GM21447 (cell line): ENCODE measurements at regions not wholly inside any gene's neighbourhood (a gene's known extent, or its start where the extent isn't known, plus 50 kb on each side); places are given as distances from the start of the nearest gene placed in this dataset.
"Not testable (repeated sequence)": the region's sequence is repeated elsewhere in the genome, so short reads cannot be mapped to it uniquely, and the experiment has no call there.

Experiments
- ATAC-seq: cut with Tn5 transposase; IDR thresholded peaks from one replicate; pipeline ENCODE4 v1.9.1; 2021; ENCODE audit not compliant: unreplicated experiment

DNA sequence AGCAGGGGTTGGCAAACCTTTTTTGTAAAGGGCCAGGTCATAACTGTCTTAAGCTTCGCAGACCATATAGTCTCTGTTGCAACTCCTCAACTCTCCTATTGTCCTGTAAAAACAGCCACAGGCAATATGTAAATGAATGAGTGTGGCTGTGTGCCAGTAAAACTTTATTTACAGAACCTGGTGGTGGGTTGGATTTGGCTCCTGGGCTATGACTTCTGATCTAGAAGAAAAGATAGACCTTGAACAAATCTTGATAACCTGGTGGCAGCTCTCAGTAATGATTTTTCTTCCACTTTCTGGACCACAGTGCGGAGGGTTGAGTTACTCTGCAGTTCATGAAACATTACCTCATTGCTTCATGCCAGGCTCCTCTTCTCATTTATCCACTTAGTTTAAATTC lies 139.3 kb downstream of the MYCN start:
- ATAC-seq, result no peak

DNA sequence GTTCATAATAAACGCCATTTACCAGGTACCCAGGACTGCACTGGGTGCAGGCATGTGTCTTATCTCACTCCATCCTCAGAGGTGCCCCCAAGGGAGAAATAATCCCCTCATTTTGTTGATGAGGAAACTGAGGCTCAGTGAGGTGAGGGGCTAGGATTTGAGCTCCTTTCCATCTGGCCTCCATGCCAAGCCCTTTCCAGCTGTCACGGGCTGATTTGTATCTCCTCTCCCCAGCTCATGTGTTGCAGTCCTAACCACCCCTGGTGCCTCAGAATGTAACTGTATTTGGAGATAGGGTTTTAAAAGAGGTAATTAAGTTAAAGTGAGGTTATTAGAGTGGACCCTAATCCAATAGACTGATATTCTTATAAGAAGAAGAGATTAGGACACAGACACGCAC lies 137.3 kb downstream of the MYCN start:
- ATAC-seq, result no peak

- no peak for ATAC-seq
These were observed 136.6 kb downstream of the MYCN start for GRCh38 chr2:16076911-16077310.

GRCh38 chr2:16075045-16076012 lies 135.0 kb downstream of the MYCN start:
- no peak for ATAC-seq

GRCh38 chr2:16073921-16074425 lies 133.6 kb downstream of the MYCN start:
- no peak for ATAC-seq

DNA sequence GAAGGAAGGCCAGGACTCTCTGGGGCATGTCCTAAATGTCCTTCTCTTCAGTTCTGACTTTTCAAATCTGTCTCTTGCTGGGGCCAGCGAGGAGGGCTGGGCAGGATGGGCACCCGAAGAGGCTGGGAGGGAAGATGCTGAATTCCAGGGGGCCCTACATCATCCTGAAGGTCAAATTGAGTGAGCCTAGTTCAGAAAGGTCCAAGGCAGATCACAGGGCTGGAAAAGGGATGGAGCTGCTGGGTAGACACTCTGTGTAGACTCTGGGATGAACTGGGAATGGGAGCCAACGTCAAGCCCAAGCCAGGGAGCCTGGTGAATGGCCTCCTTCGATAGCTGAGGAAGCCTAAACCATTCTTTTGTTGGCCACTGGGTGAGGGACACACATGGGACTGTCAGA lies 133.1 kb downstream of the MYCN start:
- no peak for ATAC-seq

DNA sequence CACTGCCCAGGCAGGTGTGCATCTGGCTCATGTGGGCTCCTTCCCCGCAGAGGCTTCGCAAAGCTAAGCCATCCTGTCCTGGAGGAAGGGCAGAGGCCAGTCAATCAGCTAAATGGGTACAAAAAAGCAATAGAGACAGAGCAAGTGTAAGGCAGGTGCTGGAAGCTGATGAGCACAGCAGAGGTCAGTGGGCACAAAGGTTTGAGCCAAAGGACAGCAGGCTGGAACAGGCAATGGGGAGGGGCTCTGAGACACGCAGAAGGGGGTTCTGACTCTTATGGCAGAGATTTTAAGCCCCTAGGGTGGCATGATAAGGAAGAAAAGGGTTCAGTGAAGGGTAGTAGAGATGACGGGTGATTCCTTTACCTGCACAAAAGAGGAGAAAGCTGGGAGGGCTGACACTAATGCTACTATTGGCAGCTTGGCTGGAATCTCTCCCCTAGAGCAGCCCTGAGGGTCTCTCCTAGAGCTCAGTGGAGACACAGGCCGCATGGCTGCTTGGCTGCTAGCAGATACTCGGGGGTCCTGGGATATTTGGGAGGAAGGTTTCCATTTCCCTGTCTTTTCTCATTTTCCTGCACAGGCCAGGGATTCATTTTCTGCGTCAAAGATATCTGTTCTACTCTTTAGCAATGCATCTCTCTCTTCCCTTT lies 132.4 kb downstream of the MYCN start:
- ATAC-seq, result no peak

DNA sequence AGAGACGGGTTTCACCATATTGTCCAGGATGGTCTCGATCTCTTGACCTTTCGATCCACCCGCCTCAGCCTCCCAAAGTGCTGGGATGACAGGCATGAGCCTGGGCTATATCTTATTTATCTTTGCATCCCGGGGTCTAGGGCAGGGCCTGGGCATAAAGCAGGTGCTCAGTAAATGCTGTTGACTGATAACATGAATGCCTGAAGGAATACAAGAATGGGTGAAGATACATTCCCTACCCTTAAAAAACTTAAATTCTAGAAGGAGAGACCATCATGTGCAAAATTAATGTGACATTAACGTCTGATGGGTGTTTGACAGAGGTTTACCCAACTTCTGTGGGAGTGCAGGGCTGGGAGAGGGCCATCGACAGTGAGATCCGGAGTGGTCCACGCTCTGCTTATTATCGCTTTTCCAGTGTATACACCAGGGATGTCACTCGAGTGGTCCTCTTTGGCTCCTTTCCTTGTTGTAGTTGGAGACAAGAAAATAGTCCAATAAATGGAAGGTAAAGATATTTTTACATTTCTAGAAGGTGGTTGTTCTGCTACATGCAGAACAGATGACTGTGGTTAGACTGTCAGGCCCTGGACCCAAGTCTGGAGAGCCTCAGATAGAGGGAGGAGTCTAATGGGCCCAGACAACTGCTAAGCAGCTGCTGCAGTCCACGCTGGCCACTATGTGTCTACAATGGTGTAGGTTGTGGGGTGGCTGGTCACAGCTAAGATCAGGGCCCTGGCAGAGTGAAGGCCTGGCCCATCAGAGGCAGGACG lies 131.7 kb downstream of the MYCN start:
- ATAC-seq, result no peak

DNA sequence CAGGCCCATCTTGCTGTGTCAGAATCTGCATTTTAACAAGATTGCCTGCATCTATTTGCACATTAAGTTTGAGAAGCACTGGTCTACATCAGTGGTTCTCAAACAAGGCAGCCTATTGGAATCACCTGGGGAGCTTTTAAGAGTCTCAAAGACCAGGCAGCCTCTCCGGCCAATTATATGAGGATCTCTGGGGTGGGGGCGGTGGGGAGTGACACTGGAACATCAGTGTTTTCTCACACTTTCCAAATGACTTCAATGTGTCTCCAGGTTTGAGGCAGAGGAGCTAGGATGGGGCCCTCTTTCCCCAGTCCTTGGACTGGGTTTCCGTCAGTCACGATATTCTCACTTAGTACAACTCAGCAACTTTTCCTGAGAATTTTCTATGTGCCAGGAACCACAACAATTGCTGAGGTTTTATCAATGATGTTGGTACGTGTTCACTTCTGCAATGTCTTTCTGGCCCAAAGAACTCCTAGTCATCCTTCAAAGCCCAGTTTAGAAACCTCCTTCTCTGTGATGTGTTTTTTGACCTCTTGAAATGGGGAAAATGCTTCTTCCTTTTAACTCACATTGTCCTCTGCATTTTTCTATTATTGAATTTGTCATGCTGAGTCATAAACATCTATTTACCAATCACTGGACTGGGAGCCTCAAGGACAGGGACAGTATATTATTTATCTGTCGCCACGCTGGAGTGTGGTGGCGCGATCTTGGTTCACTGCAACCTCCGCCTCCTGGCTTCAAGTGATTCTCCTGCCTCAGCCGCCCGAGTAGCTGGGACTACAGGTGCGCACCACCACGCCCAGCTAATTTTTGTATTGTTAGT lies 130.9 kb downstream of the MYCN start:
- no peak for ATAC-seq

- no peak for ATAC-seq
These were observed 130.3 kb downstream of the MYCN start for GRCh38 chr2:16070648-16070971.

- no peak for ATAC-seq
These were observed 129.7 kb downstream of the MYCN start for GRCh38 chr2:16069933-16070647.

GRCh38 chr2:16069663-16069932 lies 129.2 kb downstream of the MYCN start:
- ATAC-seq, result no peak

DNA sequence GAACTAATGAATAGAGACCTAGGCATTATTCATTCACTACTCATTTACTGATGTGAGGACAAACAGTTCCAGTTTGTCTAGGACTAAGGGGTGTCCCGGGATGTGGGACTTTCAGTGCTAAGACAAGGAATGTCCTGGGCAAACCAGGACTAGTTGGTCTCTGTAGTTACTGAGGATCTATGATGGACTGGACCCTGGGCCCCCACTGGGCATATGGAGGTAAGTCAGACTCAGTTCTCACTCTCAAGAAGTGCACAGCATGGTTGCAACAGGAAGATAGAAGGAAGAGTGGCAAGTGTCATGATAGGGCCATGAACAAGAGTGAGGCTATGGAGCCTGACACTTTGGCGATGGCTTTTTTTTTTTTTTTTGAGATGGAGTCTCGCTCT lies 128.2 kb downstream of the MYCN start:
- no peak for ATAC-seq

DNA sequence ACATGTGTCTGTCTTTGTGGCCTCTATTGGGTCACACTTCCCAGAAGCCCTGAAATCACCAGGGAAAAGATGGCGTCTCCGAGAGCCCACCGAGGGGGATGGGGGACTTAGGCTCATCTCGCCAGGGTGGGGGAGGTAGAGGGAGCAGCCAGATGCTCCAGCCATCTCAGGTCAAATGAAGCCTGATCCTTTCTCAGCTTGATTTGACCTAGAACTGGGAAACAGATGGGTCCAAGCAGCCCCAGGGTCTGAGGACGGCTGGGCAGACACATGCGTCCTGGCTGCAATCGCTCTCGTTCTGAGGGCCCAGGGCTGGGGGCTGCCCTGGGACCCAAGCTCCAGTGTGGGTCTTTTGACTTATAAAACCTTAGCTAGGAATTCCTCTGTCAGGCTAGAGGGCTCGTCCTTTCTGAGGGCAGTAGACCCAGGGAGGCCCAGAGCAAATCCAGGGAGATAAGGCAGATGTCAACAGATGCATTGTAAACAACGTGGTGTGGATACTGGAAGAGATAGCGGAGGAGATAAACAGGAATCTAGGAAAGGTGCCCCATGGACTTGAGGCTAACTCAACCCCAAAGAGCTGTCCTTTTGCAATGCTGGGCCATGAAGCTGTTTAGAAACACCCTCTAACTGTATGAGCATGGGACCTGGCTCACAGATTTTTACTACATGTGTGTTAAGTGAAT lies 127.7 kb downstream of the MYCN start:
- no peak for ATAC-seq

DNA sequence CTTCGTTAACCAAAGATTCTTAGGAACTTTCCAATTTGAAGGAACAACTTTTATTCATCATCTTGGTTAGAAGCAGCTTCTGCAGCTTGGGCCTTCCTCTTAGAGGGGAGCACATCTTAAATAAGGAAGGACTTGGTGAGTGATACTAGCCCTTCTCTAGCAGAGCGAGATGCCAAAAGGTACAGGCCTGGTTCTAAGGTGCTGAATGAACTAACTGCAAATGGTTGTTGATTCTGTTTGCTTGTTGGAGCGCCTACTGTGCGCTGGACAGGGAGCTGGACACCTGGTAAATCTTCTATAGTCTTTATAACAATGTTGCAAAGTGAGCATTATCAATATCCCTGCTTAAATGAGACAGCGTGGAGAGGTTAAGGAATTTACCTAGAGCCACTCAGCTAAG lies 127.1 kb downstream of the MYCN start:
- no peak for ATAC-seq

GRCh38 chr2:16067037-16067406 lies 126.7 kb downstream of the MYCN start:
- ATAC-seq, result no peak

DNA sequence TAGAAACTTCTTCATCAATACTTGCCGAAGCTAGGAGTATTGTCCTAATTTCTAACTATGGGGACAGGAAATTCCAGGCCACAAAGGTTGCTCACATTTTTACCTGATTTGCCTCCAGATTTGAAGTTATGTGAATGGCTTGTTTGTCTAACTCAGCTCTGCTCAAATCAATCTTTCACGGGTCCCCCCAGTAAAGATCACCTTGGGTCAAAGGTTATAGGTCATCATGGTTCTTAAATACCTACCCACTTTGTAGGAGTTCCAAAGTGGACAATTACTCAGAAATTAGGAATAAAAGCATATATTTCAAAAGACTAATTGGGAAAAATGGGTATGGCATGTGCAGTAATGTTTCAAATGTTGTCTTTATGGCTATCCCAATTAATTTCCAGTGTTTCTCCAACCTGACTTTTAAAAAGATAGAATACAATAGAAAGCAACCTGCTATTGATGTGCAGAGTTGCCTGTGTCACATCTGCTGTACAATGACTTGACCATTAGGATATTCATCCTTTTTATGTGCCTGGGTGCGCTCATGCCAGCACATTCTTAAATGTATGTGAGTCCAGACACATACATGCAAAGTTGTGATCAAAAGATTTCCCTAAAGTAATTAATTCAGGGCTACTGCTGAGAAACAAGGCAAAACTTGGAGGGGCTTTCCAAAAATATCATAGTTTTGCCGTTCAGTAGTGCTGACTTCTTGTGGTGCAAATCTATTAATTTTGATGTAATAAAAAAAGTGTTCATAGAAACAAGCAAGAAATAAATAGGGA lies 126.1 kb downstream of the MYCN start:
- no peak for ATAC-seq

DNA sequence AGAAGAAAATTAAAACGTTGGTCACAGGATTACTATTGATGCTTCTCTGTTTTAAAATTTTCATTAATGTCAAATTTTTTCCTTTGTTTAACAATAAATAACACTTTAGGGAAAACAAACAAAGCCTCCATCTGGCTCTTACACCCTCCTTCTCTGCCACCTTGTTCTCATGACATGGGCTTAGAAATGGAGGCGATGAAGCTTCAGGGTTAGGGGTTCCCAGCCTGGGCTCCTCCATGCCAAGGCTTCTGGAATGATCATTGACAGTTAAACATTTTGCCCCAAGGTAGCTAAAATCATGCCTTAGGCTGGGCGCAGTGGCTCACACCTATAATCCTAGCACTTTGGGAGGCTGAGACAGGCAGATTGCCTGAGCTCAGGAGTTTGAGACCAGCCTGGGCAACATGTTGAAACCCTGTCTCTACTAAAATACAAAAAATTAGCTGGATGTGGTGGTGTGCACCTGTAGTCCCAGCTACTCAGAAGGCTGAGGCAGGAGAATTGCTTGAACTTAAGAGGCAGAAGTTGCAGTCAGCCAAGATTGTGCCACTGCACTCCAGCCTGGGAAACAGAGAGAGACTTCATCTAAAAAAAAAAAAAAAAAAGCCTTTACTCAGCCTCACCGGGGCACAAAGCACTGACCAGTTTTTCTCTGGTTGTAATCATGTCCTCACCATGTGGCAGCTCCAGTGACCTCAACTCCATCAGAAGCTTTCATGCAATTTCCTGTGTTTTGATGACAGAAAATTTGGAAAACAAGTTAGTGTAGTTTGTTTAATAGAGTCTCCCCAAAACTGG lies 125.1 kb downstream of the MYCN start:
- not testable (repeated sequence) for ATAC-seq
